Smooth muscle cell (in vitro differentiated cells): ENCODE measurements at regions not wholly inside any gene's neighbourhood (a gene's known extent, or its start where the extent isn't known, plus 50 kb on each side); places are given as distances from the start of the nearest gene placed in this dataset.
"Not testable (repeated sequence)": the region's sequence is repeated elsewhere in the genome, so short reads cannot be mapped to it uniquely, and the experiment has no call there.

Experiments used
- DNase-seq: peaks from one replicate; lab custom pipeline; 2025; ENCODE audit not compliant: unreplicated experiment; lab: John Stamatoyannopoulos, UW
- H2AFZ ChIP-seq: fragments of 200-600 bp; sonication (generic); 2 replicates; pipeline ENCODE4 v1.6.0; 2016; ENCODE audit warnings: antibody characterized with exemption, low read depth, mild to moderate bottlenecking
- H3F3A ChIP-seq: fragments of 200-600 bp; sonication (generic); 2 replicates; pipeline ENCODE4 v1.6.0; 2017; ENCODE audit warnings: antibody characterized with exemption, low read depth
- H3K27ac ChIP-seq: fragments of 200-600 bp; sonication (generic); 2 replicates; pipeline ENCODE4 v1.5.1; 2016; ENCODE audit warnings: low read depth, mild to moderate bottlenecking
- H3K27me3 ChIP-seq: fragments of 200-600 bp; sonication (generic); 2 replicates; pipeline ENCODE4 v1.6.1; 2016; ENCODE audit warnings: low read depth, mild to moderate bottlenecking
- H3K36me3 ChIP-seq: fragments of 200-600 bp; sonication (generic); 2 replicates; pipeline ENCODE4 v1.5.1; 2016; ENCODE audit warnings: low read depth
- H3K4me1 ChIP-seq: fragments of 200-600 bp; sonication (generic); 2 replicates; pipeline ENCODE4 v1.5.1; 2016; ENCODE audit warnings: low read depth
- H3K4me2 ChIP-seq: fragments of 200-600 bp; sonication (generic); 2 replicates; pipeline ENCODE4 v1.6.0; 2016; ENCODE audit warnings: mild to moderate bottlenecking
- H3K4me3 ChIP-seq: fragments of 200-600 bp; sonication (generic); 2 replicates; pipeline ENCODE4 v1.5.1; 2016; ENCODE audit warnings: mild to moderate bottlenecking
- H3K79me2 ChIP-seq: fragments of 200-600 bp; sonication (generic); 2 replicates; pipeline ENCODE4 v1.6.0; 2016; ENCODE audit warnings: low read depth, mild to moderate bottlenecking
- H3K9ac ChIP-seq: fragments of 200-600 bp; sonication (generic); 2 replicates; pipeline ENCODE4 v1.6.0; 2016; ENCODE audit warnings: low read depth
- H3K9me3 ChIP-seq: fragments of 200-600 bp; sonication (generic); replicated peaks from 2 replicates; pipeline ENCODE4 v1.5.1; 2016; ENCODE audit warnings: low read depth
- H4K20me1 ChIP-seq: fragments of 200-600 bp; sonication (generic); 2 replicates; pipeline ENCODE4 v1.6.0; 2016; ENCODE audit warnings: low read depth
- CTCF ChIP-seq: fragments of 200-600 bp; sonication (generic); IDR thresholded peaks from 2 replicates; pipeline ENCODE4 v1.5.1; 2017; ENCODE audit warnings: borderline replicate concordance, mild to moderate bottlenecking, antibody characterized with exemption; ENCODE audit not compliant: insufficient read depth, poor library complexity, severe bottlenecking
- WGBS: methylation state at CpG from one replicate; pipeline ENCODE4 v1.1.7; 2016; ENCODE audit warnings: low lambda C conversion rate; 5-methylcytosine and 5-hydroxymethylcytosine counted together

DNA sequence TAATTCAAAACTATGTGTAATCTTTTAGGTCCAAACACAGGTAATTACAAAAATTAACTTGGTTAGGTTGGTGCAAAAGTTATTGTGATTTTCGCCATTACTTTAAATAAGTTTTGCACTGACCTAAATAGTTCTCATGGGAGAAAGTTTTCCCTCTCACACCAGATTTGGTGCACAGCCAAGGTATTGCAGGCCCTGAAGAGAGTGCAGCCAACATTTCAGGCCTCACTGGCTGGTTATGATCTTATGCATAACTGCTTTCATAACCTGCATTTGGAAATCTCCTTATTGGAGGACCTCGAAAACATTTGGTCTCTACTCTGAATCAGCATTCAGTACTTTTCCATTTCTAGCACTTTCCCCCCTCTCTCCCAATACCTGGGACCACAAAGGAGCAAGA, 993.1 kb upstream of the MANEA start:
- Histone ChIP-seq H3K9me3 (no peaks in the 10 kb centered on the region), H3K4me2 (no peak overlapping the region), H3F3A (no peaks in the 10 kb centered on the region), H3K4me1 (no peaks in the 10 kb centered on the region), H4K20me1 (no peaks in the 10 kb centered on the region), H3K27me3 (no peaks in the 10 kb centered on the region), H3K4me3 (no peak overlapping the region), H3K79me2 (no peaks in the 10 kb centered on the region), H3K36me3 (no peaks in the 10 kb centered on the region), H3K27ac (no peak overlapping the region), H2AFZ (no peak overlapping the region), H3K9ac (no peak overlapping the region)
- no peak for DNase-seq
- WGBS, result 91% methylated on average over 2 of the region's 2 CpGs
- no peak for TF ChIP-seq CTCF

DNA sequence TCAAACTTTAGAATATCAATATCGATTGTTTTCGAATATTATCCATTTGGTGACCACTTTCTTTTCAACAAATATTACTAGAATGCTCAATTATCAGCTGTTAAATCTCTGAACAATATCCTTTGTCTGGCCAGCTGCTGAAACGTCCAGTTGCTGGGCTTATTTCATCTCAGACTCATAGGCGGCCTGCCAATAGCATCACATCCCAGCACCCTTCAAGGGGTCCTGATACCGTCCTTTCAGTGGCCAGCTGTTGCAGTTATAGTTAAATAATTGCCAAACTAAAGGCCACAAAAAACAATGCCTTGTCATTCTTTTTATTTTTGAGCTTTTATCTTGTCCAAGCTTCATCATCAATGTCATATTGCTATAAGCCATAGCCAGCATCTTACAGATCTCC, 1006.8 kb upstream of the MANEA start:
- no peak for DNase-seq
- no peak overlapping the region for H2AFZ ChIP-seq

GRCh38 chr6:94562846-94563245, 1014.5 kb upstream of the MANEA start:
- Histone ChIP-seq H3K9me3 (no peaks in the 10 kb centered on the region), H3K27me3 (peaks cover 23% of the 10 kb centered on the region), H3F3A (no peaks in the 10 kb centered on the region), H3K27ac (no peak overlapping the region), H4K20me1 (no peaks in the 10 kb centered on the region), H3K9ac (no peak overlapping the region), H3K4me1 (no peaks in the 10 kb centered on the region), H3K4me3 (no peak overlapping the region), H3K4me2 (no peak overlapping the region), H3K36me3 (no peaks in the 10 kb centered on the region), H3K79me2 (no peaks in the 10 kb centered on the region), H2AFZ (no peak overlapping the region)
- no peak for TF ChIP-seq CTCF
- DNase-seq, result no peak
- 90% methylated on average over 2 of the region's 2 CpGs for whole genome bisulfite sequencing

More for the DNA sequence above, 1006.8 kb upstream of the MANEA start:
- no peaks in the 10 kb centered on the region for H3F3A ChIP-seq
- no peaks in the 10 kb centered on the region for H4K20me1 ChIP-seq
- H3K36me3 ChIP-seq, result no peaks in the 10 kb centered on the region
- TF ChIP-seq CTCF, result no peak
- no peak overlapping the region for H3K4me2 ChIP-seq
- H3K27me3 ChIP-seq, result no peaks in the 10 kb centered on the region
- no peak overlapping the region for H3K4me3 ChIP-seq
- H3K9me3 ChIP-seq, result no peaks in the 10 kb centered on the region
- no peaks in the 10 kb centered on the region for H3K79me2 ChIP-seq
- H3K9ac ChIP-seq, result no peak overlapping the region
- H3K27ac ChIP-seq, result no peak overlapping the region
- WGBS, result 89% methylated on average over 5 of the region's 5 CpGs
- no peaks in the 10 kb centered on the region for H3K4me1 ChIP-seq

- no peak overlapping the region for H3K4me2 ChIP-seq
- no peaks in the 10 kb centered on the region for H3K79me2 ChIP-seq
- peaks cover 26% of the 10 kb centered on the region for H3K27me3 ChIP-seq
- H3K27ac ChIP-seq, result no peak overlapping the region
- DNase-seq, result no peak
- H3K4me3 ChIP-seq, result no peak overlapping the region
- H3K4me1 ChIP-seq, result no peaks in the 10 kb centered on the region
- no peak overlapping the region for H3K9ac ChIP-seq
- no peak overlapping the region for H2AFZ ChIP-seq
- H3K36me3 ChIP-seq, result no peaks in the 10 kb centered on the region
- 62% methylated on average over 1 of the region's 1 CpG for WGBS
- TF ChIP-seq CTCF, result no peak
- no peaks in the 10 kb centered on the region for H4K20me1 ChIP-seq
- H3K9me3 ChIP-seq, result no peaks in the 10 kb centered on the region
- no peaks in the 10 kb centered on the region for H3F3A ChIP-seq
Measured at GRCh38 chr6:94559829-94560537, 1017.4 kb upstream of the MANEA start.

DNA sequence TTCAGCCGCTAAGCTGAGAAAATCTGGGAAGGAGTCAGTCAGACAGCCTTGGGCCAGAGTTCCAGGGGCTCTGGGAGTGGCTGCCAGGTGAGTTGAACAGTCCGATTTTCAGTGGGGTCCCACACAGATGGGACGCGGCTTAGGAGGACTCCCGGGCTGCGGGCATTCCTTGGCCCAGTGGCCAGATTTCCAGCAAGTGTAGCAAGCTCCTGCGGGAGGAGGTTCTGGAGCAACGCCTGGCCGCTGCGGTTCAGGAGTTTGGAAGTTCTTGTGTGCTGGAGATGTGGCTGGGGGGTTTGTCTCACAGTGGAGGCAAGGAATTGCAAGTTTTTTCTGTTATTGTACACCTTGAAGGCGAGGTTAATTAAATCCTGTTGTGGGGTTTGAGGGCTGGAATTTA, 1020.1 kb upstream of the MANEA start:
- H3K4me3 ChIP-seq, H2AFZ ChIP-seq, DNase-seq, H4K20me1 ChIP-seq, H3K36me3 ChIP-seq, H3K4me2 ChIP-seq, H3K79me2 ChIP-seq, H3K4me1 ChIP-seq, H3F3A ChIP-seq, H3K27ac ChIP-seq, H3K9me3 ChIP-seq, H3K9ac ChIP-seq: not testable (repeated sequence)
- peaks cover 26% of the 10 kb centered on the region for H3K27me3 ChIP-seq
- WGBS, result 19% methylated on average over 11 of the region's 11 CpGs
